ENCODE measurements at regions not wholly inside any gene's neighbourhood (a gene's known extent, or its start where the extent isn't known, plus 50 kb on each side); places are given as distances from the start of the nearest gene placed in this dataset.

DNA sequence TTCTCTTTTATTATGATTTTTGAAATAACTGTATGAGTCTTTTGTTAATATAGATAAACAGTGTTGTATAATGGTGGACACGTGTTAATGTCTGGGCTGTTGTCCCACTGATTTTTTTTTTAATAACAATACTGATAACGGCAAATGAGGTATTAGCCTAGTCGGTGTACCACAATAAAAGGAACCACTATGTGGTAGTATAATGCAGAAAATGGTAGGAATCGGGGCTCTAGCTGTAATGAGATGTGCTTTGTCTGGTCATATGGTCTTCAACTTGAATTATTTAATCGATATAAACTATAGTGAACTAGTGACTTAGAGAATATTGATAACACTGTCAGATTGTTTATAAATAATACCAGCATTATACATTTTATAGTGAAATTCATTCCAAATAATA lies 517.9 kb upstream of the SPHKAP start:
- intact Hi-C loops (cut with micrococcal nuclease) = no loop called here
- Mint-ChIP-seq H3K4me1 (ENCODE audit: low read depth) (no peaks in the 10 kb centered on the region), H3K27me3 (no peaks in the 10 kb centered on the region), H3K36me3 (ENCODE audit: low read depth) (no peaks in the 10 kb centered on the region), H3K9me3 (no peaks in the 10 kb centered on the region), H3K27ac (no peak overlapping the region), H3K4me3 (no peak overlapping the region)

DNA sequence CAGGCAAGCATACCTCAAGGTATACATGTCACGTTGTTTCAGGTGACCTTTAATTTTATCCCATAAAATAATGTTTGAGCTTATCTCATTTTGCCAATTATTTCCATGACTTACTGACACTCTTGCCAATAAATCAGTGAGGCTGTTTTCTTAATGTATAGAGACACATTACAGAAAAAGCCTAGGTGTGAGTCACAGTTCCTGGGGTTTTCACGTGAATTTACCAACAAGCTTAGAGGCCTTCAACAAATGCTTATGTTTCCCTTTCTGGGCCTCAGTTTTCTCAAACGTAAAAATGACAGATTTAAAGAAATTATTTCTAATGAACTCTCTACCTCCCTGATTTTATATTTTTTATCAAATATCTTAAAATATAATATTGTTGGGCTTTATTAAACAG lies 517.5 kb upstream of the SPHKAP start:
- no peaks in the 10 kb centered on the region for H3K4me1 Mint-ChIP-seq (ENCODE audit: low read depth)
- H3K27me3 Mint-ChIP-seq = no peaks in the 10 kb centered on the region
- no peak overlapping the region for H3K4me3 Mint-ChIP-seq
- H3K36me3 Mint-ChIP-seq (ENCODE audit: low read depth) = no peaks in the 10 kb centered on the region
- intact Hi-C loops (cut with micrococcal nuclease) = no loop called here
- no peak overlapping the region for H3K27ac Mint-ChIP-seq
- no peaks in the 10 kb centered on the region for H3K9me3 Mint-ChIP-seq

DNA sequence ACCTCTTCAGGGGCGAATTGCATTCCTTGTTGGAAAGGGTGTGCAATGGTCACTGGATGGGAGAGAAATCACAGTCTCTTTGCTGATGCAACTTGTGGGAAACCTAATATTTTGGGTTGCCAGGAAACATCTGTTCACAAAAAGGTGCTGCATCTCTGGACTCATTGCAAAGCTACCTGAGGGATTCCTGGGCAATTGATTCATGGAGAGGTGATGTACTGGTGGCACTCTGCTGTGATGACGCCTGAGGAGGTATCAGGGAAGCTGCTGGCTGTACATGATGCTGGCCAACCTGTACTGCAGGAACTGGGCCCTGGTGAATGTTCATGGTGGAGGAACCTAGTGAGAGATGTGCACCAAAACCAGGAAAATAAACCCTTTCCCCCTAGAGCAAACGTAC lies 516.0 kb upstream of the SPHKAP start:
- Mint-ChIP-seq H3K27ac (no peak overlapping the region), H3K36me3 (ENCODE audit: low read depth) (no peaks in the 10 kb centered on the region), H3K4me3 (no peak overlapping the region), H3K27me3 (no peaks in the 10 kb centered on the region), H3K4me1 (ENCODE audit: low read depth) (no peaks in the 10 kb centered on the region), H3K9me3 (no peaks in the 10 kb centered on the region)
- intact Hi-C loops (cut with micrococcal nuclease) = no loop called here

DNA sequence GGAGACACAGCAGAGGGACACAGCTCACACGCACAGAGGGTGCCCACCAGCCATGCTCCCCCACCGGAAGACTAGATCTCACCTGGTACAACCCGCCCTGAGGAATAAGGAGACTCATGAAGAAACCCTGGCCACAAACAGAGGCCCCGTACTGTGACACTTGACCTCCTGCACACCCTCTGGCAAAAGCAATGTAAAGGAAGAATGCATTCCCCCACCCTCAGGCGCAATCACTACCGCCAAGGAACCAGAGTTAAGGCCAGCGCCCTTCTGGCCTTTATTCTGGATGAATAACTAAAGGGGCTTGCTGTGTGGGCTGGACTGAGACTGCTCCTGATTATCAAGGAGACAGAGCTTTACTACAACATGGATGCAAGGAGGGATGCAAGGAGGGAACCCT lies 509.2 kb upstream of the SPHKAP start:
- Mint-ChIP-seq H3K36me3 (ENCODE audit: low read depth) (no peaks in the 10 kb centered on the region), H3K27ac (no peak overlapping the region), H3K4me3 (no peak overlapping the region), H3K9me3 (no peaks in the 10 kb centered on the region), H3K27me3 (no peaks in the 10 kb centered on the region), H3K4me1 (ENCODE audit: low read depth) (no peaks in the 10 kb centered on the region)
- intact Hi-C loops (cut with micrococcal nuclease) = no loop called here

DNA sequence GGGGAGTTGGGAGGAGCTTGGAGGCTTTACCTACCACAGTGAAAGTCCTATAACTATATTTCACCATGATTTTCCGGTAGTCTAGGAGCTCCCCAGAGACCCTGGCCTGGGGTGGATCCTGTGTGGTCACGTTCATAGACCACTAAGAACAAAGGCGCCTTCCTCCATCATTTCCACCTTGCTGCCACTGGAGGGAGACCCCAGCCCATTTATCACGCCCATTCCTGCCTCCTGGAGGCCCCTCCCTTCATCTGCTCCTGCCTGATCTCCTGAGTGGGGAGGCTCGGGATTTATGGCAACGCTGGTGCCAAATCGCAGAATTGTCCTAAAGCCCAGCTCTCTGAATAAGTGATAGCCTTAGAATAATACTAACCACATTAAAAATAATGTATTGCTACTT lies 507.6 kb upstream of the SPHKAP start:
- no peaks in the 10 kb centered on the region for H3K27me3 Mint-ChIP-seq
- intact Hi-C loops (cut with micrococcal nuclease) = no loop called here
- no peaks in the 10 kb centered on the region for H3K4me1 Mint-ChIP-seq (ENCODE audit: low read depth)
- H3K36me3 Mint-ChIP-seq (ENCODE audit: low read depth) = no peaks in the 10 kb centered on the region
- H3K27ac Mint-ChIP-seq = no peak overlapping the region
- H3K4me3 Mint-ChIP-seq = no peak overlapping the region
- no peaks in the 10 kb centered on the region for H3K9me3 Mint-ChIP-seq

DNA sequence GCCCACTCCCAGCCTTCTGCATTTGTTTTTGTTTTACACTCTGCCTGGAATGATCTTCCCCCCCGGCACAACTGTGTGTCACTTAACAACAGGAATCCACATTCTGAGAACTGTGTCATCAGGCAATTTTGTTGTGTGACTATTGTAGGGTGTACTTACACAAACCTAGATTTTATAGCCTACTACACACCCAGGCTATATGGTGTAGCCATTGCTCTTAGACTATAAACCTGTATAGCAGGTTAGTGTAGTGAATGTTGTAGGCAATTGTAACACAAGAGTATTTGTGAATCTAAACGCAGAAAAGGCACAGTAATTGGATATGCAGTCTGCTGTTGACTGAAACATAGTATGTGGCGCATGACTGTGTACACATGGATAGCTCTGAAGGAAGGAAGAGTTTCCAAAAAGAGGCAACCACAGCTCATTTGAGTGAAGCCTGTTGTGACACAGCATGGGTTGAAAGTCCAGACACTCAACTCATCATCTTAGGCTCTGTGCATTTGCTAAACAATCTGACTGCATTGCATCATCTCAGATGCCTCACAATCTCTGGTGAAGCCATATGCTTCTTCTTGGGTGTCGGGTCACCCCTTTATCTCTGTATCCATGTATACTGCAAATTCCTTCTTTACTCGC lies 506.6 kb upstream of the SPHKAP start:
- Mint-ChIP-seq H3K4me3 (no peak overlapping the region), H3K27ac (no peak overlapping the region), H3K36me3 (ENCODE audit: low read depth) (no peaks in the 10 kb centered on the region), H3K9me3 (no peaks in the 10 kb centered on the region), H3K4me1 (ENCODE audit: low read depth) (no peaks in the 10 kb centered on the region), H3K27me3 (no peaks in the 10 kb centered on the region)
- intact Hi-C loops (cut with micrococcal nuclease) = no loop called here

DNA sequence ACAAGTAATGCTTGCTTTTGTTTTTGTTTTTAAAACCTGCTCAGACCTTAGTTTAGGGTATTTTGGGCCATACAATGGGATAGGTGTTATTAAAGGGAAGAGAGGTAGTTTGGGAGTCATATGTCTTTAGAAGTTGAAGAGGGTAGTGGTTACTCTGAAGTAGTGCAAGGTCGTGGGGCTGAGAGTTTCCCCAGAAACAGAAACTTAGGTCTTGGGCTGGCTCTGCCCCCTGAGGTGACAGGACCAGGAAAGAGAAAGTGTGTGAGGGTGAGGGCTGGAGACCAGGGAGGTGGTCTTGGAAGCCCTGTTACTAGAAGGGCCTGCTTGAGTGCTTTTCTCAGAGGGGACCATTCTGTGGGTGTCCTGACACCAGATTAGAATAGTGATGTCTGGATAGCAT lies 500.5 kb upstream of the SPHKAP start:
- Mint-ChIP-seq H3K4me3 (no peak overlapping the region), H3K36me3 (ENCODE audit: low read depth) (no peaks in the 10 kb centered on the region), H3K27ac (no peak overlapping the region), H3K27me3 (no peaks in the 10 kb centered on the region), H3K4me1 (ENCODE audit: low read depth) (no peaks in the 10 kb centered on the region), H3K9me3 (no peaks in the 10 kb centered on the region)
- intact Hi-C loops (cut with micrococcal nuclease) = no loop called here

DNA sequence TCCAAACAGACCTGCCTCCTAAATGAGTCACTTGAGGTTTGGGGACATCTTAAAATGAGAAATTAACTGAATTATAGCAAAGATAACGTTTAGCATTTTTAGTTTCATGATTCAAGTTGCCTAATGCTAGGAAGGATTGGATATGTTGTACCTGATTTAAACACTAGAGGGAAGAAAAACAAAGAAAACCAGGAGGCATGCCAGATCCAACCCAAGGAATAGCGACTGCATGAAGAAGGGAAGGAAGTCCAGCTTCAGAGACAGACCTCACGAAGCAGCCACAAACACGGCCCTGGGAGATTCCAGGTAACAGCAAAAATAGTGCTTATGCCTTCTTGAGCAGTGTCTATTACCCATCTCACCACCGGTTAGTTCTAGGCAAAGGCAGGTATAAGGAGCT lies 499.9 kb upstream of the SPHKAP start:
- Mint-ChIP-seq H3K36me3 (ENCODE audit: low read depth) (no peaks in the 10 kb centered on the region), H3K27me3 (no peaks in the 10 kb centered on the region), H3K4me1 (ENCODE audit: low read depth) (no peaks in the 10 kb centered on the region), H3K27ac (no peak overlapping the region), H3K4me3 (no peak overlapping the region), H3K9me3 (no peaks in the 10 kb centered on the region)
- intact Hi-C loops (cut with micrococcal nuclease) = no loop called here

DNA sequence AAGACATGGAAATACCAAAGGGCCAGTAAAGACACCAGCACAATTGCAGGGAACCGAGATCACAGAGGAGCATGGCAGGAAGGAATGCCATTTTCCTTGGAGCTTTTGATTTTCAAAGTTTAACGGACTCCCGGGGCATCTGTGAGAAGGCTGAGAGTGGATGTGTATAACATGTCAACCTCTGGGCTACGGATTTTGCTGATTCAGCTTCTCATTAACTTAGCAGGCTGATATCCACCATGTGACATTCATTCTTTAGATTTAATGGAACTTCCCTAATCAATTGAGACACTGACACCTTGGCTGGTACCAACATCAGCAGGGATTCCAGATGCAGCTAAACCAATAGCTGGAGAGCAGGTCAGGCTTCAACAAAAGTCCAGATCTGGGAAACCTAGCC lies 496.6 kb upstream of the SPHKAP start:
- intact Hi-C loops (cut with micrococcal nuclease) = no loop called here
- Mint-ChIP-seq H3K9me3 (no peaks in the 10 kb centered on the region), H3K4me3 (no peak overlapping the region), H3K27me3 (no peaks in the 10 kb centered on the region), H3K27ac (no peak overlapping the region), H3K4me1 (ENCODE audit: low read depth) (no peaks in the 10 kb centered on the region), H3K36me3 (ENCODE audit: low read depth) (no peaks in the 10 kb centered on the region)

DNA sequence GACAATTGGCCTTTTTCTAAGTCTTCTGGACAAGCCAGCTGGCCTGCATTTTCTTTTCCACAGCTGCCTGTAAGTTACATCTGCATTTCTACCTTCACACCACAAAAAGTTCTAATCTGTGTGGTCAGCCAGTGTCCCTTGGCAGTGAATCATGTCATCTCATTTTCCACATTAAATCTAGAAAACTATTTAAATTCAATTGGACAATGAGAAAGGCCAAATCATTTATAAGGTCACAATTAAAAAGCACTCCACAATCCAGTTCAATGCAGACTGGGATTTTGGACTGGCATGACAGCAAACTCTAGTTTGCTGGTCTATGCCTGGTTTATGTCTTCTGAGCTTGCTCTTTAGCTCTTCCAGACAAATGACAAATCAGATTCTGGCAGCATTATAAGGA lies 494.2 kb upstream of the SPHKAP start:
- H3K27ac Mint-ChIP-seq = no peak overlapping the region

DNA sequence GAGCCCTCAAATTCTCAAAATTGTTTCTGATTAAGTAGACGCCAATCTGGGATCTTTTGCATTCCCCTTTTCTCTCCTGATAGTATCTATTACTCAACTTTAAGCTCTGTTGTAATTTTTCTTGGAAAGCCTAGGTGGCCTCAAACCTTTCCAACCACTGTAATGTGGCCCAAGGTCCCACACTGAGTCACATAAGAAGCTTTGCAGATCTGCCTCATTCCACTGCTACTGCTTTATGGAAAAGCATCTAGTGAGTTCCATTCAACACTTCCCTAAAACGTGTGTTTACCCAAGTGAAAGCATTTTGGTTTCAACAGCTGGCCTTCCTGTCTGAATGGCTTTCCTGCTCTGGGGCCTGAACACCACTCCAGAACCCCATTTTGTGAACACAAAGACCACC lies 493.6 kb upstream of the SPHKAP start:
- no peak overlapping the region for H3K4me3 Mint-ChIP-seq
- no peaks in the 10 kb centered on the region for H3K36me3 Mint-ChIP-seq (ENCODE audit: low read depth)
- H3K27me3 Mint-ChIP-seq = no peaks in the 10 kb centered on the region
- intact Hi-C loops (cut with micrococcal nuclease) = no loop called here
- no peak overlapping the region for H3K27ac Mint-ChIP-seq
- no peaks in the 10 kb centered on the region for H3K4me1 Mint-ChIP-seq (ENCODE audit: low read depth)
- H3K9me3 Mint-ChIP-seq = no peaks in the 10 kb centered on the region

More for the DNA sequence above, 494.2 kb upstream of the SPHKAP start:
- no peaks in the 10 kb centered on the region for H3K4me1 Mint-ChIP-seq (ENCODE audit: low read depth)
- no peaks in the 10 kb centered on the region for H3K9me3 Mint-ChIP-seq
- no peaks in the 10 kb centered on the region for H3K27me3 Mint-ChIP-seq
- H3K4me3 Mint-ChIP-seq = no peak overlapping the region
- intact Hi-C loops (cut with micrococcal nuclease) = no loop called here
- H3K36me3 Mint-ChIP-seq (ENCODE audit: low read depth) = no peaks in the 10 kb centered on the region

DNA sequence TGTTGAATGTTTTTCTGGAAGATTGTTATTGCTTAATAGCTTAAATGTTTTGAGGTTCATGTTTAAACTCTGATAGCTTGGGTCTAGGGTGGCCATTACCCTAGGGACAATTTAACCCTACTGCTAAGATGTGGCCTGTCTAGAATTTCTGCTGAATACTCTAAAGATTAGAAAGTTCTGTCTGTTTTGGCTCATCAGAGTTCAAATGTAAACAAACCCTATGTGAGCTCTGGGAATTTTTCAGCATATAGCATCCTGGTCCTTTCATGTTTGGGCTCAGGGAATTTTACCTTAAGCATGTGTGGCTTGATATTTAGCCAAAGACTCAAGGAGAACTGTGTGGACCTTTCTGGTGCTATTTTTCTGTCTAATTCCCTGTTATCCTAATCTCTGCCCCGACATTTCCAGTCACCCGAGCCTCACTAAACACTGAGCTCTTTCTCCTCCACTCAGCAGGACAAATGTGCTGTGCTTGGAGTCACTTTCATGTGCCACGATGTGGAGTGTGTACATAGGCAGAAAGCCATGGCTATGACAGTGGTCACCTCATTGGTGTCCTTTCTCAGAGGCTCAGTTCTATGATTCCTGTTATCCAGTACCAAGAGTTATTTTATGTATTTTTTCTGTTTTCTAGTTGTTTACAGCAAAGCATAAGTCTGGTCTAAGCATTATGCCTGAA lies 492.5 kb upstream of the SPHKAP start:
- Mint-ChIP-seq H3K36me3 (ENCODE audit: low read depth) (no peaks in the 10 kb centered on the region), H3K27me3 (no peaks in the 10 kb centered on the region), H3K4me3 (no peak overlapping the region)

DNA sequence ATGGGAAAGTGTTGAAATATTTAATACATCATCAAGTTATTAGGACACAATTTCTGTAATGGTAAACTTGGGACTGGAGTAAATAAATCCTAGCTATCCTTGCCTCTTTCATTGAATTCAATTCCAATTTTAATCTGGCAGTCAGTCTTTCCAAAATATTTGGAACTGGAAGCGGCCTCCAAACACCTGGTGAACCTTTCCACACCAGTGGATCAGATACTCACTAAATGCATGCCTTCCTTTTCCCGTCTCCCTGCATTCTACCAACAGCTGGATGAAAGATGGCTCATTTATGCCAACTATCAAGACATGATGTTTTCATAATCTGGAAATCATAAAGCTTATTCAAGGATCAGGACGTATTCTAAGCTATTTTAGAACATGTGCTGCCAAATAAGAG lies 488.2 kb upstream of the SPHKAP start:
- H3K4me1 Mint-ChIP-seq (ENCODE audit: low read depth) = no peaks in the 10 kb centered on the region
- no peaks in the 10 kb centered on the region for H3K9me3 Mint-ChIP-seq
- intact Hi-C loops (cut with micrococcal nuclease) = no loop called here
- no peaks in the 10 kb centered on the region for H3K27me3 Mint-ChIP-seq
- no peak overlapping the region for H3K27ac Mint-ChIP-seq
- H3K4me3 Mint-ChIP-seq = no peak overlapping the region
- no peaks in the 10 kb centered on the region for H3K36me3 Mint-ChIP-seq (ENCODE audit: low read depth)

More for the DNA sequence above, 492.5 kb upstream of the SPHKAP start:
- Mint-ChIP-seq H3K9me3 (no peaks in the 10 kb centered on the region), H3K27ac (no peak overlapping the region), H3K4me1 (ENCODE audit: low read depth) (no peaks in the 10 kb centered on the region)
- intact Hi-C loops (cut with micrococcal nuclease) = no loop called here

DNA sequence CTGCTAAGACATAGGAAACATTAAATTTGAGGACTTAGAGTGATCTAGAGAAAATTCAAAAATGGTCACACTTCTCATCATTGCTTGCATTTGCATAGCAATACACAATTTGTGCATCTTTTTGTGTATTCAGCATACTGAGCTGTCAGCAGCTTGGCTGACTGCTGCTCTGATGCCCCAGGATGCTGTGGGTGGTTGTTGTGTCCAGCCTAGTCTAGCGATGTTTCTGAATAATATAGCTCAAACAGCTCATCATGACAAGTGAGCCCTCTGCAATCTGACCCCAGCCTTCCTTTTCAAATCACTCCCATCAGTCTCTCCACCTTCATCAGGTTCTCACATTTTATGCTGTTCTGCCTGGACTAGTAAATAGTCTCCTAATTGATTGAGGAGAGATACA lies 483.7 kb upstream of the SPHKAP start:
- H3K27me3 Mint-ChIP-seq = no peaks in the 10 kb centered on the region
- intact Hi-C loops (cut with micrococcal nuclease) = no loop called here
- H3K36me3 Mint-ChIP-seq (ENCODE audit: low read depth) = no peaks in the 10 kb centered on the region
- no peaks in the 10 kb centered on the region for H3K9me3 Mint-ChIP-seq
- H3K27ac Mint-ChIP-seq = no peak overlapping the region
- H3K4me3 Mint-ChIP-seq = no peak overlapping the region
- no peaks in the 10 kb centered on the region for H3K4me1 Mint-ChIP-seq (ENCODE audit: low read depth)

DNA sequence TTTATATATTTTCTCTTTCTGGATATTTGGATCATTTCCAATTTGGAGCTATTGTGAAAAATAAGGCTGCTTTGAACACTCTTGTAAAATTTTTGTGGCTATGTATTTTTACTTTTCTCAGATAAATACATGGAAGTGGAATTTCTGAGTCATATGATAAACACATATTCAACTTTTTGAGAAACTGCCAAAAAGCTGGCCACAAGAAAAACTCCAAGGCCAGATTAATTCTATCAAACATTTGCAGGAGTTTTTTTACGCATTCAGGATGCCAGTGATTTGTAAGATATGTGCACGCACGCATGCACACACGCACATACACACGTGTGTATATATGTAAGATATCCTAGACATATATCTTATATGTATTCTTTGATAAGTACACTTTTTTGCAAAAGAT lies 477.5 kb upstream of the SPHKAP start:
- Mint-ChIP-seq H3K27ac (no peak overlapping the region), H3K27me3 (no peaks in the 10 kb centered on the region), H3K4me1 (ENCODE audit: low read depth) (no peaks in the 10 kb centered on the region), H3K4me3 (no peak overlapping the region), H3K9me3 (no peaks in the 10 kb centered on the region), H3K36me3 (ENCODE audit: low read depth) (no peaks in the 10 kb centered on the region)
- intact Hi-C loops (cut with micrococcal nuclease) = no loop called here
